SK-MEL-5 (cell line): ENCODE measurements at regions not wholly inside any gene's neighbourhood (a gene's known extent, or its start where the extent isn't known, plus 50 kb on each side); places are given as distances from the start of the nearest gene placed in this dataset.

Experiments
- DNase-seq: peaks from one replicate; pipeline ENCODE4 v3.0.0-alpha.2; 2016; ENCODE audit warnings: low read depth, low spot score
- in situ Hi-C: cut with HindIII; loops from 2 replicates; pipeline ENCODE4 v1.10.0; 2016; ENCODE audit warnings: low sequenced_read_pairs, high pct_unique_total_duplicates, low pct_unique_long_range_greater_than_20kb

- in situ Hi-C loops, result no loop called here
- no peak for DNase-seq
Measured at GRCh38 chr18:29087616-29088246, 910.8 kb upstream of the CDH2 start.

- no peak for DNase-seq
- in situ Hi-C loops, result no loop called here
Measured at GRCh38 chr18:29084120-29084519, 907.2 kb upstream of the CDH2 start.

- no peak for DNase-seq
- in situ Hi-C loops, result no loop called here
Measured at GRCh38 chr18:29083545-29083944, 906.6 kb upstream of the CDH2 start.

- in situ Hi-C loops, result no loop called here
- DNase-seq, result no peak
Measured at GRCh38 chr18:29080946-29081345, 904.0 kb upstream of the CDH2 start.

- in situ Hi-C loops, result no loop called here
- no peak for DNase-seq
Measured at GRCh38 chr18:29078273-29078672, 901.3 kb upstream of the CDH2 start.

GRCh38 chr18:29077344-29077743 is 900.4 kb upstream of the CDH2 start:
- no peak for DNase-seq
- in situ Hi-C loops, result no loop called here

GRCh38 chr18:29076645-29077044 is 899.7 kb upstream of the CDH2 start:
- no peak for DNase-seq
- in situ Hi-C loops, result no loop called here

GRCh38 chr18:29074147-29074546 is 897.2 kb upstream of the CDH2 start:
- in situ Hi-C loops, result no loop called here
- DNase-seq, result no peak

- in situ Hi-C loops, result no loop called here
- DNase-seq, result peak; percentile 0
Measured at GRCh38 chr18:29071869-29072268, 894.9 kb upstream of the CDH2 start.

- in situ Hi-C loops, result no loop called here
- DNase-seq, result no peak
Measured at GRCh38 chr18:29063346-29063745, 886.4 kb upstream of the CDH2 start.

- no peak for DNase-seq
Measured at GRCh38 chr18:29062921-29063320, 886.0 kb upstream of the CDH2 start.

GRCh38 chr18:29060349-29060748 is 883.4 kb upstream of the CDH2 start:
- in situ Hi-C loops, result no loop called here
- DNase-seq, result no peak

More at GRCh38 chr18:29062921-29063320, 886.0 kb upstream of the CDH2 start:
- in situ Hi-C loops, result no loop called here

- in situ Hi-C loops, result no loop called here
- DNase-seq, result no peak
Measured at GRCh38 chr18:29057703-29058102, 880.8 kb upstream of the CDH2 start.

GRCh38 chr18:29056800-29057199 is 879.9 kb upstream of the CDH2 start:
- DNase-seq, result no peak
- in situ Hi-C loops, result no loop called here

- in situ Hi-C loops, result no loop called here
- no peak for DNase-seq
Measured at GRCh38 chr18:29041976-29042375, 865.0 kb upstream of the CDH2 start.

GRCh38 chr18:29034113-29034856 is 857.4 kb upstream of the CDH2 start:
- no peak for DNase-seq
- in situ Hi-C loops, result no loop called here

- no peak for DNase-seq
- in situ Hi-C loops, result no loop called here
Measured at GRCh38 chr18:29028560-29028959, 851.6 kb upstream of the CDH2 start.

- in situ Hi-C loops, result no loop called here
- DNase-seq, result no peak
Measured at GRCh38 chr18:29018976-29019375, 842.0 kb upstream of the CDH2 start.

- no peak for DNase-seq
- in situ Hi-C loops, result no loop called here
Measured at GRCh38 chr18:29012883-29013465, 836.0 kb upstream of the CDH2 start.
